SK-N-SH (cell line): ENCODE measurements at regions not wholly inside any gene's neighbourhood (a gene's known extent, or its start where the extent isn't known, plus 50 kb on each side); places are given as distances from the start of the nearest gene placed in this dataset.

Experiments used
- CHD2 ChIP-seq: fragments of 150-350 bp; IDR thresholded peaks from 2 replicates; pipeline ENCODE4 v1.6.1; 2018; ENCODE audit warnings: low read length; ENCODE audit not compliant: partially characterized antibody
- CTCF ChIP-seq: fragments of 200-600 bp; sonication (generic); IDR thresholded peaks from 2 replicates; pipeline ENCODE4 v1.6.1; 2017; ENCODE audit warnings: antibody characterized with exemption, mild to moderate bottlenecking, moderate library complexity
- ELF1 ChIP-seq: IDR thresholded peaks from 2 replicates; pipeline ENCODE4 v1.4.0; 2012
- EP300 ChIP-seq, 2 experiments: IDR thresholded peaks; 2 replicates each; pipeline versions ENCODE4 v1.4.0 to v1.6.1; 2012; ENCODE audit warnings: borderline replicate concordance in 1 of 2, low read depth in 1 of 2, low read length in 1 of 2
- EZH2phosphoT487 ChIP-seq: fragments of 200-600 bp; sonication (generic); IDR thresholded peaks from 2 replicates; pipeline ENCODE4 v1.6.1; 2017; ENCODE audit warnings: low read depth, mixed run types, mild to moderate bottlenecking, antibody characterized with exemption, moderate library complexity, borderline replicate concordance
- FOXJ3 ChIP-seq: sonication (generic); formaldehyde crosslinking; IDR thresholded peaks from 2 replicates; pipeline ENCODE4 v1.5.1; 2020; ENCODE audit warnings: mild to moderate bottlenecking, missing genetic modification reagents
- FOXM1 ChIP-seq: IDR thresholded peaks from 2 replicates; pipeline ENCODE4 v1.4.0; 2012; ENCODE audit warnings: low read depth, mild to moderate bottlenecking
- GABPA ChIP-seq: IDR thresholded peaks from 2 replicates; pipeline ENCODE4 v1.4.0; 2012; ENCODE audit warnings: low read depth, mild to moderate bottlenecking
- IRF3 ChIP-seq: fragments of 150-350 bp; IDR thresholded peaks from 2 replicates; pipeline ENCODE4 v1.6.1; 2016; ENCODE audit warnings: mild to moderate bottlenecking, low read depth, low read length
- JUND ChIP-seq: IDR thresholded peaks from 2 replicates; pipeline ENCODE4 v1.4.0; 2012
- MEF2A ChIP-seq: IDR thresholded peaks from 2 replicates; pipeline ENCODE4 v1.4.0; 2012; ENCODE audit warnings: low read depth, borderline replicate concordance
- MXI1 ChIP-seq: IDR thresholded peaks from 2 replicates; pipeline ENCODE4 v1.6.1; 2012; ENCODE audit warnings: mild to moderate bottlenecking, low read depth, low read length, improper control_type of control experiment
- NFIC ChIP-seq: IDR thresholded peaks from 2 replicates; pipeline ENCODE4 v1.4.0; 2012; ENCODE audit warnings: borderline replicate concordance
- NRF1 ChIP-seq: IDR thresholded peaks from 2 replicates; pipeline ENCODE4 v1.6.1; 2012; ENCODE audit warnings: low read depth, mild to moderate bottlenecking, low read length
- RAD21 ChIP-seq: IDR thresholded peaks from 2 replicates; pipeline ENCODE4 v1.6.1; 2012; ENCODE audit warnings: mild to moderate bottlenecking, low read length
- RCOR1 ChIP-seq: fragments of 150-350 bp; IDR thresholded peaks from 2 replicates; pipeline ENCODE4 v1.6.1; 2017; ENCODE audit warnings: antibody characterized with exemption, low read length
- SIN3A ChIP-seq: IDR thresholded peaks from 2 replicates; pipeline ENCODE4 v1.6.1; 2012; ENCODE audit warnings: low read depth, mild to moderate bottlenecking, low read length, moderate library complexity, borderline replicate concordance
- SMC3 ChIP-seq: IDR thresholded peaks from 2 replicates; pipeline ENCODE4 v1.6.1; 2012; ENCODE audit warnings: low read depth, low read length, improper control_type of control experiment
- TAF1 ChIP-seq: IDR thresholded peaks from 2 replicates; pipeline ENCODE4 v1.6.1; 2012; ENCODE audit warnings: low read depth, mild to moderate bottlenecking, low read length, moderate library complexity, borderline replicate concordance
- TCF12 ChIP-seq: IDR thresholded peaks from 2 replicates; pipeline ENCODE4 v1.4.0; 2012
- USF1 ChIP-seq: IDR thresholded peaks from 2 replicates; pipeline ENCODE4 v1.4.0; 2012; ENCODE audit warnings: low read depth, borderline replicate concordance
- YY1 ChIP-seq: IDR thresholded peaks from 2 replicates; pipeline ENCODE4 v1.4.0; 2012; ENCODE audit warnings: low read depth, mild to moderate bottlenecking
- TF ChIP-seq, protein P1 (sequence below): IDR thresholded peaks from 2 replicates; pipeline ENCODE4 v1.6.1; 2012; ENCODE audit warnings: mild to moderate bottlenecking, low read depth, low read length, moderate library complexity
- TF ChIP-seq, protein P2 (sequence below): IDR thresholded peaks from 2 replicates; pipeline ENCODE4; 2012

DNA sequence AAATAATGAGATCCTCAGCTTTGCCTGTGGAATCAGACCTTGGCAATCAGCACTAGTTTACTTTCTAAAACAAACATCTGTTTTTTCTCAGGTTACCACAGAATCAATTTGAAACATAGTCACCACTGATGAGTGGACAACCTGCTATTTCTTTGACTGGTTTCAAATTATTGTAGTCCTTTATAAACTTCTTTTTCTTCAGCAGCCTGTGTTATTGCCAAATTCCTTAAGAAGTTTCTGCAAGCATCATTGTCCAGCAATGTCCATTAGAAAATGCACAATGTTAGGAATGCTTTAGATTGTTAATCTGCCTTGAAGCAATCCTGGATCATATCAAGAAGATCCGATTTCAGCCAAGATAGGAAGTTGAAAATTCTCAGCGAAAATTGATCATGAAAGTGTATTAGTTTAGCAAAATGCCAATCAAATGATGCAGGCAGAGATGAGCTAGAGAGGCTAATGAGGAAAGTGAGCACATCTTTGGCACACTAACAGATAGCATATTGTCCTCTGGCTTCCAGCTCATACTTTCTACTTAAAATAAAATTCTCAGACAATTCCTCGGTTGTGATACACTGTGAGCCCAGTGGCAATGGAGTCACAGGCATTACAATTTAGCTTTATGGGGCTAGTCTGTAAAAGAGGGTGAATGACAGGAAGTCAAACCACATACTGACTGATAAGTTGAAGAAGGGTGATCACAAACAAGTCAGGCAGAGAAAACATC, 270.6 kb downstream of the SLITRK6 start (continued):
- TF ChIP-seq, protein P1, sequence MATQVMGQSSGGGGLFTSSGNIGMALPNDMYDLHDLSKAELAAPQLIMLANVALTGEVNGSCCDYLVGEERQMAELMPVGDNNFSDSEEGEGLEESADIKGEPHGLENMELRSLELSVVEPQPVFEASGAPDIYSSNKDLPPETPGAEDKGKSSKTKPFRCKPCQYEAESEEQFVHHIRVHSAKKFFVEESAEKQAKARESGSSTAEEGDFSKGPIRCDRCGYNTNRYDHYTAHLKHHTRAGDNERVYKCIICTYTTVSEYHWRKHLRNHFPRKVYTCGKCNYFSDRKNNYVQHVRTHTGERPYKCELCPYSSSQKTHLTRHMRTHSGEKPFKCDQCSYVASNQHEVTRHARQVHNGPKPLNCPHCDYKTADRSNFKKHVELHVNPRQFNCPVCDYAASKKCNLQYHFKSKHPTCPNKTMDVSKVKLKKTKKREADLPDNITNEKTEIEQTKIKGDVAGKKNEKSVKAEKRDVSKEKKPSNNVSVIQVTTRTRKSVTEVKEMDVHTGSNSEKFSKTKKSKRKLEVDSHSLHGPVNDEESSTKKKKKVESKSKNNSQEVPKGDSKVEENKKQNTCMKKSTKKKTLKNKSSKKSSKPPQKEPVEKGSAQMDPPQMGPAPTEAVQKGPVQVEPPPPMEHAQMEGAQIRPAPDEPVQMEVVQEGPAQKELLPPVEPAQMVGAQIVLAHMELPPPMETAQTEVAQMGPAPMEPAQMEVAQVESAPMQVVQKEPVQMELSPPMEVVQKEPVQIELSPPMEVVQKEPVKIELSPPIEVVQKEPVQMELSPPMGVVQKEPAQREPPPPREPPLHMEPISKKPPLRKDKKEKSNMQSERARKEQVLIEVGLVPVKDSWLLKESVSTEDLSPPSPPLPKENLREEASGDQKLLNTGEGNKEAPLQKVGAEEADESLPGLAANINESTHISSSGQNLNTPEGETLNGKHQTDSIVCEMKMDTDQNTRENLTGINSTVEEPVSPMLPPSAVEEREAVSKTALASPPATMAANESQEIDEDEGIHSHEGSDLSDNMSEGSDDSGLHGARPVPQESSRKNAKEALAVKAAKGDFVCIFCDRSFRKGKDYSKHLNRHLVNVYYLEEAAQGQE: peak; percentile 8; the same call in 1 of the 2 replicates
- no peak for TF ChIP-seq IRF3
- TF ChIP-seq NRF1: no peak
- TF ChIP-seq EZH2phosphoT487: no peak
- TF ChIP-seq SIN3A: no peak; the same call in 1 of the 2 replicates
- TF ChIP-seq NFIC: peak; percentile 96
- no peak for TF ChIP-seq FOXJ3
- no peak for TF ChIP-seq YY1
- peak; percentile 51 for TF ChIP-seq ELF1
- TF ChIP-seq MXI1: no peak
- TF ChIP-seq, protein P2, sequence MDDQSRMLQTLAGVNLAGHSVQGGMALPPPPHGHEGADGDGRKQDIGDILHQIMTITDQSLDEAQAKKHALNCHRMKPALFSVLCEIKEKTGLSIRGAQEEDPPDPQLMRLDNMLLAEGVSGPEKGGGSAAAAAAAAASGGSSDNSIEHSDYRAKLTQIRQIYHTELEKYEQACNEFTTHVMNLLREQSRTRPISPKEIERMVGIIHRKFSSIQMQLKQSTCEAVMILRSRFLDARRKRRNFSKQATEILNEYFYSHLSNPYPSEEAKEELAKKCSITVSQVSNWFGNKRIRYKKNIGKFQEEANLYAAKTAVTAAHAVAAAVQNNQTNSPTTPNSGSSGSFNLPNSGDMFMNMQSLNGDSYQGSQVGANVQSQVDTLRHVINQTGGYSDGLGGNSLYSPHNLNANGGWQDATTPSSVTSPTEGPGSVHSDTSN: peak; percentile 96
- TF ChIP-seq CHD2: no peak
- 0 out of 2 replicates have a peak, but pooled peaks have one; percentile 4 for TF ChIP-seq SMC3
- TF ChIP-seq TCF12: peak; percentile 99
- TF ChIP-seq MEF2A: peak; percentile 95
- peak; percentile 99 for TF ChIP-seq JUND
- no peak for TF ChIP-seq USF1
- peak; percentile 97 for TF ChIP-seq FOXM1
- peak; percentile 40; the same call in 1 of the 2 replicates for TF ChIP-seq GABPA
- no peak for TF ChIP-seq CTCF
- peak; percentile 73 to 100; a peak in 3 of 4 replicates for TF ChIP-seq EP300 (IDR thresholded peaks at IDR 0.05; ENCODE audit: borderline replicate concordance in 1 of 2, low read depth in 1 of 2, low read length in 1 of 2)
- no peak for TF ChIP-seq TAF1
- no peak for TF ChIP-seq RAD21
- TF ChIP-seq RCOR1: no peak
